NB4 (cell line): ENCODE measurements at regions not wholly inside any gene's neighbourhood (a gene's known extent, or its start where the extent isn't known, plus 50 kb on each side); places are given as distances from the start of the nearest gene placed in this dataset.

Experiments
- DNase-seq: peaks from one replicate; pipeline ENCODE4 v3.0.0; 2010; ENCODE audit warnings: low read depth
- H3K4me3 ChIP-seq: one replicate; pipeline ENCODE4 v1.5.1; 2011; ENCODE audit warnings: mild to moderate bottlenecking, low read depth, low read length, moderate library complexity
- CTCF ChIP-seq: IDR thresholded peaks from one replicate; pipeline ENCODE4 v1.5.1; 2012; ENCODE audit warnings: low read depth, low read length
- MAX ChIP-seq: IDR thresholded peaks from 2 replicates; pipeline ENCODE4 v1.6.1; 2011; ENCODE audit warnings: low read depth, low read length
- MYC ChIP-seq: IDR thresholded peaks from 2 replicates; pipeline ENCODE4 v1.6.1; 2011; ENCODE audit warnings: low read depth, low read length
- POLR2A ChIP-seq: IDR thresholded peaks from 2 replicates; pipeline ENCODE4 v1.6.1; 2011; ENCODE audit warnings: mild to moderate bottlenecking; ENCODE audit not compliant: insufficient read length; ENCODE audit errors: extremely low read depth

GRCh38 chr9:17955409-17955808 is 376.5 kb downstream of the SH3GL2 start:
- H3K4me3 ChIP-seq: no peak overlapping the region
- no peak for DNase-seq
- TF ChIP-seq CTCF (no peak), MAX (no peak), POLR2A (no peak), MYC (no peak)

DNA sequence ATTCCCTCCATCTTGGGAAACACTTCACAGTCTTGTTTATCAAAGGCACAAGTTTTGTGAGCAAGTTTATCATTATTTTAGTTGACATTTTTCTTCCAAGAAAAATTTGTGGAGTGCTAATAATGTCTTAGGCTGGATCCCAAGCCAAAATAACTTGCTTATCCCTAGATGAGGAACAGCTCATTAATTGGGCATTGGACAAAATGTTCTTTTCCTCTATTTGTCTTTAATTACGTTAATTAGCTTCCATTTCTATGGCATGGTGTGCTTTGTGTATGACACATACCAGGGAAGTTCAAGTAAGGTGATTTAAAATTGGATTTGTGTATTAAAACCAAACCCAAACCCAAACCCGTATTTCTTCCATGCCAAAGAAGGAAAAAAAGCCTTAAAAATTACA is 379.5 kb downstream of the SH3GL2 start:
- no peak overlapping the region for H3K4me3 ChIP-seq
- no peak for DNase-seq
- TF ChIP-seq MAX: no peak
- no peak for TF ChIP-seq MYC
- TF ChIP-seq CTCF: no peak
- no peak for TF ChIP-seq POLR2A

DNA sequence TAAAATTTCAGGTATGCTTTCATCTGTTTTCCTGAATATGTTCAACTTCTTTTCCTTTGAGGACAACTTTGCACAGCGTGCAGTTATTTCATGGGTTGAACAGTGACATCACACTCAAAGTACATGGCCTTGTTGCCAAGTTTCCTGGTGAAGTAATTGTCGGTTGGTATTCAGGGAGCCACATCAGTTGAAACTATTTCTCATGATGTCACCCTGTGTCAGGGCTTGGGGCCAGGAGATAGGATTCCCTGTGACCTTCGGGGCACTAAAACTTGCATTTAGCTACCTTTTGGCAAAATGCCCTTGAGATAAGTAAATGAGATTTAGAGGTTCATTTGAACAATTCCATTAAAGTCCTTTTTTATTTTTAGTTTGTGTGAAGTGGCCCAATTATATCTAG is 383.9 kb downstream of the SH3GL2 start:
- TF ChIP-seq POLR2A (no peak), MYC (no peak), CTCF (no peak), MAX (no peak)
- H3K4me3 ChIP-seq: no peak overlapping the region
- DNase-seq: no peak

DNA sequence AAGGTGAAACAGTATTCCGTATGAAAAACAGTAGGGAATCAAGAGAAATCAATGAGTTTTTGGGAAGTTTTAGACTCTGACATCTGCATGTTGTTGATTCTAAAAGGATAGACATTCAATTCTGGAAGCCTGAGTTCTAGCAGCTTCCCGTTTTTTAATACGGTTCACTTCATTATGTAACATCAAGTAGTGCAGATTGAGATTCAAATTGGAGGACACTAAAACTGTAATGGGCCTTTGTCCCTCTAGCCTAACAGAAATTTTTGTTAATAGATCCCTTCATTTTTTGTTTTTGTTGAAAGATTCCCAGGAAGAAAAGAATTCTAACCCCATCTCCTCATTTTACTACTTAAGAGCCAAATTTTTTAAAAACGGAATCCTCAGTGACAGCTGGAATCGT is 384.6 kb downstream of the SH3GL2 start:
- no peak for TF ChIP-seq MYC
- no peak for TF ChIP-seq POLR2A
- no peak for TF ChIP-seq CTCF
- no peak for TF ChIP-seq MAX
- no peak overlapping the region for H3K4me3 ChIP-seq
- no peak for DNase-seq

- H3K4me3 ChIP-seq: no peak overlapping the region
- TF ChIP-seq MYC: no peak
- no peak for TF ChIP-seq CTCF
- no peak for TF ChIP-seq POLR2A
- TF ChIP-seq MAX: no peak
- no peak for DNase-seq
These were observed 388.9 kb downstream of the SH3GL2 start for GRCh38 chr9:17967731-17968130.

DNA sequence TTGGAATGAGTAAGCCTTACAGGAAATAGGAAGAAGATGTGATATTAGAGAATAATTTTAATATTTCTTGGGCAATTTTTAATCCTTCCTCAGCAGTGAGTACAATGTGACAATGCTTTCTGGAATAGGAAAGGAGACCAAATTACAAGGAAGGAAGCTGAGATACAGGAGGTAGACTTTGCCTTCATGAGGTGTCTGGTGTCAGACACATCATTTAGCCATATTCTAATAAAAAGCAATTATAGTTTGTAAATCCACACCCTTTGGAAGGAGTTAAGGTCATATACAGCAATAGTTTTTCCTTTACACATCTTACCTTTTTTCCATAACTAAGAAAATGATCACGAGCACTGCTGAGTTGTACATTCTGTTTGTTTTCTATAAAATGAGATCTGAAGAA is 390.4 kb downstream of the SH3GL2 start:
- no peak overlapping the region for H3K4me3 ChIP-seq
- no peak for DNase-seq
- TF ChIP-seq CTCF (no peak), MYC (no peak), POLR2A (no peak), MAX (no peak)
